GM12865 (cell line): ENCODE measurements at regions not wholly inside any gene's neighbourhood (a gene's known extent, or its start where the extent isn't known, plus 50 kb on each side); places are given as distances from the start of the nearest gene placed in this dataset.
A peak's percentile ranks its signal among the peaks of the same experiment; 100 is the strongest.

Source experiments
- DNase-seq: peaks from one replicate; pipeline ENCODE4 v3.0.0; 2010; ENCODE audit warnings: low read depth
- H3K4me3 ChIP-seq: 2 replicates; pipeline ENCODE4 v1.5.1; 2011; ENCODE audit warnings: mild to moderate bottlenecking, low read depth, low read length, control low read depth
- TF ChIP-seq, protein P1 (sequence below): IDR thresholded peaks from 2 replicates; pipeline ENCODE4 v1.5.1; 2011; ENCODE audit warnings: low read length, control low read depth, low read depth, inconsistent platforms; ENCODE audit not compliant: insufficient read depth; ENCODE audit errors: missing control alignments

DNA sequence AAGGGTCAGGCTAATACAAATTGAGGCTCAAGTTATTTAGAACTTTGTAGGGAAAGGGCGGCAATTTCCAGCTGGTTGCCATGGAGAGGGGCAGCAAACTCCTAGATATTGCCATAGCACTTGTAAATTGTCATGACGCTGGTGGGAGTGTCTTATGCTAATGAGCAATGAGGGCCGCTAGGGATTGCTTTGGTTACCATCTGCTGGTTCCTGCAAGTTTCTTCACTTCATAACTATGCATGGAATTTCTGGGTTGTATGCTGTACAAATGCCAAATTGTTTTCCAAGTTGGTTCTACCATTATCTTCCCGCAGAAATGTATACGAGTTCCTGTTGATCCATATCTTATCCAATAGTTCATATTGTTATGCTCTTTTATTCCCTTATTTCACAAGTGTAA lies 1339.4 kb downstream of the EFNB2 start:
- no peak overlapping the region for H3K4me3 ChIP-seq
- no peak for DNase-seq
- TF ChIP-seq, protein P1, sequence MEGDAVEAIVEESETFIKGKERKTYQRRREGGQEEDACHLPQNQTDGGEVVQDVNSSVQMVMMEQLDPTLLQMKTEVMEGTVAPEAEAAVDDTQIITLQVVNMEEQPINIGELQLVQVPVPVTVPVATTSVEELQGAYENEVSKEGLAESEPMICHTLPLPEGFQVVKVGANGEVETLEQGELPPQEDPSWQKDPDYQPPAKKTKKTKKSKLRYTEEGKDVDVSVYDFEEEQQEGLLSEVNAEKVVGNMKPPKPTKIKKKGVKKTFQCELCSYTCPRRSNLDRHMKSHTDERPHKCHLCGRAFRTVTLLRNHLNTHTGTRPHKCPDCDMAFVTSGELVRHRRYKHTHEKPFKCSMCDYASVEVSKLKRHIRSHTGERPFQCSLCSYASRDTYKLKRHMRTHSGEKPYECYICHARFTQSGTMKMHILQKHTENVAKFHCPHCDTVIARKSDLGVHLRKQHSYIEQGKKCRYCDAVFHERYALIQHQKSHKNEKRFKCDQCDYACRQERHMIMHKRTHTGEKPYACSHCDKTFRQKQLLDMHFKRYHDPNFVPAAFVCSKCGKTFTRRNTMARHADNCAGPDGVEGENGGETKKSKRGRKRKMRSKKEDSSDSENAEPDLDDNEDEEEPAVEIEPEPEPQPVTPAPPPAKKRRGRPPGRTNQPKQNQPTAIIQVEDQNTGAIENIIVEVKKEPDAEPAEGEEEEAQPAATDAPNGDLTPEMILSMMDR, result no peak

DNA sequence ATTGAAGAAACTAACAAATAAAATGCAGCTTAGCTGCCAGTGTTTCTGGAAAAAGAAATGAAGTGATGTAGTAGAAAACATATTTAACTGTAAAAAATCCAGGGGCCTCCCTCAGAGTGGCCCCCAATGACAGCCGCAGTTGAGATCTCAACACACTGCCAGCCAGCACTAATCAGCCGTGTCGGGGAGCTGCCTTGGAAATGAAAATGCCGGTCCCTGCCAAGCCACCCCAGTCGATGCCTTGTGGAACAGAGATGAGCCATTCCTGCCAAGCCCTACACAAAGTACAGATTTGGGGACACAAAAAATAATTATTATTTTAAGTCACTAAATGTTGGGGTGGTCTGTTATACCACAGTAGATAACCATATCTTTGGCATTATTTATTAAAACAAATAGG lies 1342.4 kb downstream of the EFNB2 start:
- TF ChIP-seq, protein P1, result no peak
- no peak overlapping the region for H3K4me3 ChIP-seq
- no peak for DNase-seq

DNA sequence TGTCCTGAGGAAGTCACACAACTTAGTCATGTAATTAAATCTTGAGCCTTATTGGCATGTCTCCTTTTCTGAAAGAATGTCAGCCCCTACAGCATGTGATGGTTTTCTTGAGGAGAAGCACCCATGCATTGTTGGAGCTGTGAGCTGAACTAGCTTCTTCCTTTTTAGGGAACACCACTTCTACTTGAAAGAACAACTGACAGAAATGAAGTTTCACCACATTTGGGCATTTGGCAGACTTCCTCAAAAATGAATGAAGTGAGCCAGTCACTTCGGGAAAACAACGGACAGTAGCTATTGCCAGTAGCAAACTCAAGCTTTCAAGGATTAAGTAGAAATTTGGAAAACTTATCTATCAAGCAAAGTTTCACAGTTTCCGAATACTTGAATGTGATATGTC lies 1351.3 kb downstream of the EFNB2 start:
- H3K4me3 ChIP-seq, result no peak overlapping the region
- no peak for DNase-seq
- TF ChIP-seq, protein P1, result no peak

DNA sequence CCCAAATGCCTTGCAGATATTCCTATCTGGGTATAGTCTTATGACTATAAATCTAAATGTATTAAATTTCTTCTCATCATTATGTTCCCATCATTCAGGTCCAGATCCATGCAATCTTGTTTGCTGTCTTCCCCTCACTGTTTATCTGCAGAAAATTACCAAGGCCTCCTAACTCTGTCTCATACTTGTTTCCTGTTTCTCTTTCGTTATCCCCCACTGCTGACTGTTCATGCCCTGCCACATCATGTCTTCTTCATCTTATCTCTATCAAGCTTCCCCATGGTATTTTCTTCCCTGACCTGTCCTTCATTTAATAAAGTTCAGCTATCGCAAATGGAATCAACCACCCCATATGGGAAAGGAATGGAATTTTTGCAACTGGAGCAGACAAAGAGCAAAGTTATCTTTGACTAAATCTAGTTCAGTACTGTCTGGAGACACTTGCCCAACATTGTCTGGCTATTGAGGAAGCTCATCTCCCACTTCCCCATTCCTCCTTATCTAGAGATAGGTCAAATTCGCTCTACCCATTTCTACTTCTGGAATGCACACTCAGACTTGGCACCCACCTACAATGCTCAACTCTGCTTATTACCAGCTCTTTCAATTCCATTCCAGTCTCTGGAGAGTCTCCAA lies 1358.1 kb downstream of the EFNB2 start:
- H3K4me3 ChIP-seq, result no peak overlapping the region
- DNase-seq, result peak; percentile 13
- TF ChIP-seq, protein P1, result no peak

DNA sequence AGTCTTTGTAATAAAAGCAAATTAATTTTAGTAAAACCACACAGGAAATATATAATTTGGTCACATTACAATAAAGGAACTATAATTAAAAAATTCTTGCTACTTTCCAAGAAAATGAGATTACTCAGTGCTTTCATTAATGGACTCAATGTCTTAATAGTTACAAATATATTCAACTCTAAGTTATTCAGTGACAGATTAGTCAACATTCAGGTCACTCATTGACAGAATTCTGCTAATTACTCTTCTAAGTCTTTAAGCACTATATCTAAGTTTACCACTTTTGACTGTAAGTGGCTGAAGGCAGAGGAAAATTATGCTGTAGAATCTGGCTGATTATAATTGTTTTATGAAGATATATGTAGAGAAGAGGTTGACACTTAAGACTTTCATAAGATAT lies 1365.0 kb downstream of the EFNB2 start:
- no peak overlapping the region for H3K4me3 ChIP-seq
- TF ChIP-seq, protein P1, result no peak
- DNase-seq, result no peak

DNA sequence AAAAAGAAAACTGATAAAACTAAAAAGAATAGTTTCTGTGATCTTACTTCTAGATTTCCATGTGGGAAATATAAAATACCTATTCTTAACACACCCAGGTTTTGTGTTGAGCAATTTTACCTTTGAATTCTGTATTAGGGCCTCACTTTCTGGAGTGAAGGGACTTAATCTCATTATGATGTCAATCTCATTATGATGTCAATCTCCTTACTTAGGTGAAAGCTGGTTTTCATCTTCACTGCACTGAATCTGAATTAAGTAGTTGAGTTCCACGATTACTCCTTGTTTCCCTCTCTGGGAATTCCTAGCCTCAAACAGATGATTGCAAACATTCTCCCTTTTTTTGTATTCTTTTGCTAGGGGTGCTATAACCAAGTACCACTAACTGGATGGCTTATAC lies 1367.2 kb downstream of the EFNB2 start:
- H3K4me3 ChIP-seq, result no peak overlapping the region
- TF ChIP-seq, protein P1, result no peak
- no peak for DNase-seq

DNA sequence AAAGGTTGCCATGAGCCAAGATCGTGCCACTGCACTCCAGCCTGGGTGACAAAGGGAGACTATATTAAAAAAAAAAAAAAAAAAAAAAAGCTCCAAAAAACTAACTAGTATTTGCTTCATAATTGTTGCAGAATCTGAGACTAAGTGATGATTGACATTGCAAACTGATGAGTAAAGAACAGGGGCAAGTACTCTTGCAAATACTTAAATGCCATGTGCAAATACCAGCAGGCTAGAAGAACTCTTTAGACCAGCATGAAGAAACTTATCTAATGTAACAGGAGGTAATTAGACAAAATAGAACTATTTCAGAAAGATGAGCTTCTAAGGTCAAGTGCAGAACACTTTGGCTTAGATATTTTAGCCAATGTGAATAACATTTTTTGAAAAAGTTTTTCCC lies 1368.1 kb downstream of the EFNB2 start:
- H3K4me3 ChIP-seq, result no peak overlapping the region
- no peak for DNase-seq
- TF ChIP-seq, protein P1, result no peak
